Keratinocyte (primary cell): ENCODE measurements at regions not wholly inside any gene's neighbourhood (a gene's known extent, or its start where the extent isn't known, plus 50 kb on each side); places are given as distances from the start of the nearest gene placed in this dataset.

Experiments used
- EZH2 ChIP-seq: IDR thresholded peaks from one replicate; pipeline ENCODE4 v1.6.1; 2012; ENCODE audit warnings: inconsistent platforms, mild to moderate bottlenecking, low read length, moderate library complexity
- TF ChIP-seq, protein P1 (sequence below), 3 experiments: IDR thresholded peaks in 1 of 3; conservative IDR thresholded peaks in 1 of 3; optimal IDR thresholded peaks in 1 of 3; 2 replicates in 2 of 3; 3 replicates in 1 of 3; pipeline versions ENCODE3 to v1.5.1; 2011; ENCODE audit warnings: low read length in 3 of 3, mild to moderate bottlenecking in 3 of 3, moderate library complexity in 2 of 3, control low read depth in 1 of 3, inconsistent platforms in 1 of 3; ENCODE audit not compliant: insufficient read depth in 2 of 3; ENCODE audit errors: extremely low read depth in 1 of 3

DNA sequence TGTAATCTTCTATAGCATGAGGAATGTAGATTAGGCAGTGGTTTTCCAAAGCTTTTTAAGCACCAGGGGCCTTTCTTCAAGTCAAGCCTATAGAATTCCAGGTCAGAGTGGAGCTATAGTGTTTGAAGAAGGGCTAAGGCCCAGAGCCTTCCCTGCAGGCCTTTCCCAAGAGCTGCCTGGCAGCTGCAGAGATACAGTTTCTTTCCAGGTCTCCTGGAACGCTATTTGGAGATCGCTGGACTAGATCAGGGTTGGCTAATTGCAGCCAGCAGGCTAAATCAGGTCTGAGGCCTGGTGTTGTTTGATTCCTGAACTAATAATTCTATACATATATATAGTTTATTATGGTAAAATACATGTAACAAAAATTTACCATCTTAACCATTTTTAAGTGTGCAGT is 319.0 kb upstream of the SPRED2 start:
- TF ChIP-seq, protein P1, sequence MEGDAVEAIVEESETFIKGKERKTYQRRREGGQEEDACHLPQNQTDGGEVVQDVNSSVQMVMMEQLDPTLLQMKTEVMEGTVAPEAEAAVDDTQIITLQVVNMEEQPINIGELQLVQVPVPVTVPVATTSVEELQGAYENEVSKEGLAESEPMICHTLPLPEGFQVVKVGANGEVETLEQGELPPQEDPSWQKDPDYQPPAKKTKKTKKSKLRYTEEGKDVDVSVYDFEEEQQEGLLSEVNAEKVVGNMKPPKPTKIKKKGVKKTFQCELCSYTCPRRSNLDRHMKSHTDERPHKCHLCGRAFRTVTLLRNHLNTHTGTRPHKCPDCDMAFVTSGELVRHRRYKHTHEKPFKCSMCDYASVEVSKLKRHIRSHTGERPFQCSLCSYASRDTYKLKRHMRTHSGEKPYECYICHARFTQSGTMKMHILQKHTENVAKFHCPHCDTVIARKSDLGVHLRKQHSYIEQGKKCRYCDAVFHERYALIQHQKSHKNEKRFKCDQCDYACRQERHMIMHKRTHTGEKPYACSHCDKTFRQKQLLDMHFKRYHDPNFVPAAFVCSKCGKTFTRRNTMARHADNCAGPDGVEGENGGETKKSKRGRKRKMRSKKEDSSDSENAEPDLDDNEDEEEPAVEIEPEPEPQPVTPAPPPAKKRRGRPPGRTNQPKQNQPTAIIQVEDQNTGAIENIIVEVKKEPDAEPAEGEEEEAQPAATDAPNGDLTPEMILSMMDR (optimal IDR thresholded peaks at IDR 0.05 in 1 of 3, IDR thresholded peaks at IDR 0.05 in 1 of 3, conservative IDR thresholded peaks at IDR 0.05 in 1 of 3; ENCODE audit: extremely low read depth in 1 of 3, insufficient read depth in 2 of 3, low read length in 3 of 3), result no peak
- TF ChIP-seq EZH2, result no peak
